Aorta (tissue), 5 donors: ENCODE measurements at regions not wholly inside any gene's neighbourhood (a gene's known extent, or its start where the extent isn't known, plus 50 kb on each side); places are given as distances from the start of the nearest gene placed in this dataset.

Source experiments
- ATAC-seq: fragments of 200-7000 bp; cut with Tn5 transposase; one replicate; pipeline ENCODE4 v1.9.1; 2022; ENCODE audit warnings: moderate library complexity; ENCODE audit not compliant: low FRiP score
- DNase-seq, 2 donors: peaks; one replicate each; pipeline ENCODE4 v3.0.0-alpha.2; 2020
- H3K27ac ChIP-seq, 2 donors: one replicate each; pipeline ENCODE4 v1.5.1; 2013; ENCODE audit warnings: low read length in 2 of 2, mild to moderate bottlenecking in 2 of 2, moderate library complexity in 2 of 2, control low read depth in 1 of 2, inconsistent platforms in 1 of 2, low read depth in 1 of 2
- H3K27me3 ChIP-seq, 2 donors: one replicate each; pipeline ENCODE4 v1.6.1; 2013; ENCODE audit warnings: control low read depth in 1 of 2, low read length in 1 of 2, mild to moderate bottlenecking in 1 of 2, moderate library complexity in 1 of 2; ENCODE audit not compliant: insufficient read depth in 2 of 2, control insufficient read depth in 1 of 2
- H3K36me3 ChIP-seq, 2 donors: one replicate each; pipeline ENCODE4 v1.6.1; 2013; ENCODE audit warnings: control low read depth in 1 of 2, low read length in 1 of 2, mild to moderate bottlenecking in 1 of 2; ENCODE audit not compliant: insufficient read depth in 2 of 2, control insufficient read depth in 1 of 2
- H3K4me1 ChIP-seq, 2 donors: one replicate each; pipeline ENCODE4 v1.6.1; 2013; ENCODE audit warnings: low read length in 2 of 2, control low read depth in 1 of 2, mild to moderate bottlenecking in 1 of 2, moderate library complexity in 1 of 2; ENCODE audit not compliant: insufficient read depth in 2 of 2, control insufficient read depth in 1 of 2
- H3K4me3 ChIP-seq, 2 donors: one replicate each; pipeline ENCODE4 v1.5.1; 2013; ENCODE audit warnings: low read length in 2 of 2, control low read depth in 1 of 2, mild to moderate bottlenecking in 1 of 2
- H3K9me3 ChIP-seq: one replicate; pipeline ENCODE4 v1.6.1; 2013; ENCODE audit warnings: mild to moderate bottlenecking, low read length; ENCODE audit not compliant: control insufficient read depth
- WGBS, 2 donors: extraction: QIAGEN DNeasy Blood & Tissue Kit; methylation state at CpG; one replicate each; pipeline ENCODE4 v1.1.7; 2013; 5-methylcytosine and 5-hydroxymethylcytosine counted together
- intact Hi-C, 2 donors: fragments of 100-400 bp; cut with DNase I; formaldehyde crosslinking; loops; one replicate each; pipeline versions ENCODE4 v1.14.2 to v1.15.0; 2022
- donor health status: healthy with polysubstance abuse.
- donor health status: Bipolar disorder and iron deficiency.
- donor health status: DM: no; HTN: no; CAD: no.
- donor health status: DM: no; HTN: no; CAD: no.
- donor health status: DM: yes; HTN: yes; CAD: no.

DNA sequence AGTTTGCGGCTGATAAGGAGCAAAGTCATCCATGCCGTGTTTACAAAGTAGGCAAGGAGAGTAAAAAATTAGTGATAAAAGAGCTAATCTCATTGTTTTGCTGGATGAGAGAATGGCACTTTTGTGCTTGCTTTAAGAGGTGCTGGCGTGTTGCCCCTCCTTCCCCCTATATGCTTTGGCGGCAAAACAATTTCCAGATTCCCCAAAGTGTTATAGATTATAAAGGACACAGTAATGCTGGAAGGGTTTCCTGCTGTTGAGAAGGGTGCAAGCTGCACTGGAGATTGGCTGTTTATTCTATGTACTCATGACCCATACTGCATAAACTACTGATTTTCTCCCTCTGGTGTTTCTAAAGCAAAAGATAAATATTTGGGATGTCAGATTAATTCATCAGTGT is 338.9 kb upstream of the MAP3K7 start:
- H3K4me1 ChIP-seq: no peaks in the 10 kb centered on the region
- intact Hi-C loops: no loop called here
- no peaks in the 10 kb centered on the region for H3K27me3 ChIP-seq
- no peaks in the 10 kb centered on the region for H3K36me3 ChIP-seq
- no peak overlapping the region for H3K27ac ChIP-seq
- DNase-seq: no peak
- WGBS, 2 donors: 33 to 43% methylated on average over 4 of the region's 4 CpGs
- no peak for ATAC-seq
- no peak overlapping the region for H3K4me3 ChIP-seq
- no peaks in the 10 kb centered on the region for H3K9me3 ChIP-seq

DNA sequence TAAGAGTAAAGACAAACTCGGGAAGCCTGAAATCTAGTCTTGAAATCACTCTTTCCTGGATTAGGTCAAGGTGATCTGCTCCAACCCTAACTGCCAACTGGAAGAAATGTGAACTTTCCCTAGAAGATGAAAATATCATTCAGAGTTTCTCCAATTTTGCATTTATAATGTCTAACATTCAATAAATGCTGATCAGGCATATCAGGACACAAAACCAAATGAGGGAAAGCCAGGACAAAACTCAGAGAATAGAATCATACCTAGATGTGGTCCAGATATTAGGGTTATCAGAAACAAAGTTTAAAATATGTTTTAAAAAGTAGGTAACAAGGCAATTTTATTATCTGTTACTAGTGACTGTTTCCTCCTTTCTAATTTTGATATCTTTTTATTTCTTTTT is 335.5 kb upstream of the MAP3K7 start:
- intact Hi-C loops: no loop called here
- WGBS, 2 donors: 85 to 89% methylated on average over 1 of the region's 1 CpG
- no peak for DNase-seq

DNA sequence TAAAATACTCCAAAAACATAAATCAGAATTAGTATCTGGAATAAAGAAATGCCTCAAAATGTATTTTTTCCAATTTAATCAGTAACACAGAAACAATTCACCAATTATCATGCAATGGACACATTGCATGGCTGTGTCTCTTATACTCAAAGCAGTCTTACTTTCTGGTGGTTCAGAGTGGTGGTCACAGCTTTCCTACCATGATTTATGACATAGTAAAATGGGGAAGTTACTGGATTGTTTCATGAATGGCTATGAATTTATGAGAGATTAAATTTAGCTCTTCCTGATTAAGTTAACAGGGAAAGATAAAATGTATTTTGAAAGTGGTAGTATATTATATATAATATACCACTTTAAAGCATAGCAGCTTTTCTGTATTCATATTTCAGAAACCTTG is 331.5 kb upstream of the MAP3K7 start:
- Histone ChIP-seq H3K4me3 (no peak overlapping the region), H3K27ac (no peak overlapping the region), H3K36me3 (no peaks in the 10 kb centered on the region), H3K4me1 (no peaks in the 10 kb centered on the region), H3K27me3 (no peaks in the 10 kb centered on the region), H3K9me3 (no peaks in the 10 kb centered on the region)
- intact Hi-C loops: no loop called here
- ATAC-seq (no peak), DNase-seq (no peak)

More for the DNA sequence above, 335.5 kb upstream of the MAP3K7 start:
- Histone ChIP-seq H3K4me3 (no peak overlapping the region), H3K36me3 (no peaks in the 10 kb centered on the region), H3K27me3 (no peaks in the 10 kb centered on the region), H3K4me1 (no peaks in the 10 kb centered on the region), H3K9me3 (no peaks in the 10 kb centered on the region), H3K27ac (no peak overlapping the region)
- no peak for ATAC-seq

DNA sequence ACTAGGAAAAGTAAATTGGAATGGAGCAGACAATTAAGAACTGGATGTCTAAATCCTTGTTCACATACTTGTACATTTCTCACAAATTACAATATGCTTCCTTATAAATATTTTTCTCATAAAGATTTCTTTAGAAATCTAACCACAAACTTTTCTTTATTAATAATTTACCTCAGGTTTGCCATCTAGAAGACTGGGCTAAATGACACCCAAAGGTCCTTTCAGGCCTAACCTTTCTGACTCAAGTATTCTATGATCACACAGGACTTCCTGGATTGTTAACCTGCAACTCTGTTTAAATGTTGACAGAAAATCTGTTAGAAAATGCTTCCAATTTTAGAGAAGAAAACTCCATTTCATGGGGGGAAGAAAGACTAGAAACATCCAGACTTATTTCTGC is 330.5 kb upstream of the MAP3K7 start:
- no peak for DNase-seq

DNA sequence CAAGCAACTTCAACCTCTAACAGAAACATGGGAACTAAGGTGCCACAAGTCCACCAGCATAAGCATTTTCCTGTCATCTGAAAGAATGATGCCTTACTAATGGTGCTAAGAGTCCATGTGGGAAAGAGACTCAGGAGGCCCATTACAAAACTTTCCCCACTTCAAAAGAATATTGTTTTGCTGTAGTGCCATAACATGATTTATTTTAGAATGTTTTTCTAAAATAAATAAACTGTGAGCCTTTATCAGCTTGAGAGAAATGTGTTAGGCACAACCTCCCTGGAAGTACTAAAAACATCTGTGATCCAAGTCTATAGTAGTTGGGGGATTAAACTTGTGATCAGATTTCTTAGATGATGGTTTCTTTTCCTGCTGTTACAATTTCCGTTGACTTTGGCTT is 330.1 kb upstream of the MAP3K7 start:
- Histone ChIP-seq H3K36me3 (no peaks in the 10 kb centered on the region), H3K27ac (no peak overlapping the region), H3K4me3 (no peak overlapping the region), H3K27me3 (no peaks in the 10 kb centered on the region), H3K4me1 (no peaks in the 10 kb centered on the region), H3K9me3 (no peaks in the 10 kb centered on the region)
- intact Hi-C loops: no loop called here
- no peak for DNase-seq
- 20 to 23% methylated on average over 1 of the region's 1 CpG for WGBS, 2 donors
- ATAC-seq: no peak

More for the DNA sequence above, 330.5 kb upstream of the MAP3K7 start:
- Histone ChIP-seq H3K4me1 (no peaks in the 10 kb centered on the region), H3K36me3 (no peaks in the 10 kb centered on the region), H3K27me3 (no peaks in the 10 kb centered on the region), H3K9me3 (no peaks in the 10 kb centered on the region), H3K4me3 (no peak overlapping the region), H3K27ac (no peak overlapping the region)
- intact Hi-C loops: no loop called here
- ATAC-seq: no peak

DNA sequence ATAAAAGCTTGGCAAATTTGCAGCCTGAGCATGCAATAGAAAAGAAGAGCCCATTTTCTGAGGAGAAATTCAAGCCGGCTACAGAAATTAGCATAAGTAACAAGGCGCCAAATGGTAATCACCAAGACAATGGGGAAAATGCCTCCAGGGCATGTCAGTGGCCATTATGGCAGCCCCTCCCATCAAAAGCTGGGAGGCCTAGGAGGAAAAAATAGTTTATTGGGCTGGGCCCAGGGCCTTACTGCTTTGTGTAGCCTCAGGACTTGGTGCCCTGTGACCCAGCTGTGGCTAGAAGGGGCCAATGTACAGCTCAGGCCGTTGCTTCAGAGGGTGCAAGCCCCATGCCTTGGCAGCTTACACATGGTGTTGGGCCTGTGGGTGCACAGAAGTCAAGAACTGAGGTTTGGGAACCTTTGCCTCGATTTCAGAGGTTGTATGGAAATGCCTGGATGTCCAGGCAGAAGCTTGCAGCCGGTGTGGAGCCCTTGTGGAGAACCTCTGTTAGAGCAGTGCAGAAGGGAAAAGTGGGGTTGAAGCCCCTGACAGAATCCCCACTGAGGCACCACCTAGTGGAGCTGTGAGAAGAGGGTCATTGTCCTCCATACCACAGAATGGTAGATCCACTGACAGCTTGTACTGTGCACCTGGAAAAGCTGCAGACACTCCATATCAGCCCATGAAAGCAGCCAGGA is 328.5 kb upstream of the MAP3K7 start:
- H3K36me3 ChIP-seq: no peaks in the 10 kb centered on the region
- H3K27ac ChIP-seq: no peak overlapping the region
- H3K27me3 ChIP-seq: no peaks in the 10 kb centered on the region
- 75 to 87% methylated on average over 5 of the region's 5 CpGs for WGBS, 2 donors
- H3K4me1 ChIP-seq: no peaks in the 10 kb centered on the region
- intact Hi-C loops: no loop called here
- H3K4me3 ChIP-seq: no peak overlapping the region
- DNase-seq (no peak), ATAC-seq (no peak)
- H3K9me3 ChIP-seq: no peaks in the 10 kb centered on the region

DNA sequence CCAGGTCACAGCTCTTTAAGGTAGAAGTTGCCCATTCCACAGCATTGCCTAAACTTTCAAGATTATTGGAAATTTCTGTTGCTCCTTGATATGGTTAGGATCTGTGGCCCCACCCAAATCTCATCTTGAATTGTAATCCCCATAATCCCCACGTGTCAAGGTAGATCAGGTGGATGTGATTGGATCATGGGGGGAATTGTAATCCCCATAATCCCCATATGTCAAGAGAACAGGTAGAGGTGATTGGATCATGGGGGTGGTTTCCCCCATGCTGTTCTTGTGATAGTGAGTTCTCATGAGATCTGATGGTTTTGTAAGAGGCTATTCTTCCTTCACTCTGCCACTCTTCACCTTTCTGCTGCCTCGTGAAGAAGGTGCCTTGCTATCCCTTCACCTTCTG is 327.4 kb upstream of the MAP3K7 start:
- H3K4me1 ChIP-seq: no peaks in the 10 kb centered on the region
- H3K27me3 ChIP-seq: no peaks in the 10 kb centered on the region
- H3K9me3 ChIP-seq: no peaks in the 10 kb centered on the region
- H3K36me3 ChIP-seq: no peaks in the 10 kb centered on the region
- no peak for ATAC-seq
- intact Hi-C loops: no loop called here
- WGBS, 2 donors: 83 to 92% methylated on average over 2 of the region's 2 CpGs
- no peak overlapping the region for H3K4me3 ChIP-seq
- no peak overlapping the region for H3K27ac ChIP-seq
- no peak for DNase-seq

DNA sequence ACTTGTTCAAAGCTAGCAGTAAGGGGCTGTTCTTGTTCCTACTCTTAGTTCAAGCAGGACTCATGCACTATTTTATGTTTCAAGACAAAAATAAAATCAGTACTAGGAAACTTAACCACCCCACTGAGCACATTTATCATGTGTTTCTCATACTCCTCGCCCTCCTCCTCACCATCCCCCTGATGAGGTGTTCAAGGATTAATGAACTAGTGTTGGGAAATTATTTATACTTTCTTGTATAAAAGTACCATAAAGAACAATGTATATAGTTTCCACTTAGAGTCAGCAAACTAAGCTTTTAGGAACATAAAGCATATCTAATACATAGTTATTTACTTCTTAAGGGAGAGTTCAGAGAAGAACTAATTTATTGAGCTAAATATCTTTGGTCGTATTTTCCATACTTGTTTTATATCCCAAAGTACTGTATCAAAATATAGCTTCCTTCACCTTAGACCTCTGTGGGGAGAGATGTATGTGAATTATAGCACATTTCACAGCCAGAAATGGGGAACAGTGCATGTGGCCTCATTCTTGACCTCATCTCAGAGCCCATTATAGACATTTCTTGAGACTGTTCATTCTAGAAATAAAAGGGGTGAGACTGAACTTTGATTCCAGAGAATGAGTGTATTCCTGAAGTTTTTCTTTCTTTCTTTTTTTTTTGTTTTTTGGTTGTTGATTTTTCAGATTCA is 326.5 kb upstream of the MAP3K7 start:
- H3K9me3 ChIP-seq: no peaks in the 10 kb centered on the region
- no peaks in the 10 kb centered on the region for H3K27me3 ChIP-seq
- no peak overlapping the region for H3K27ac ChIP-seq
- ATAC-seq (no peak), DNase-seq (no peak)
- no peak overlapping the region for H3K4me3 ChIP-seq
- 44 to 54% methylated on average over 2 of the region's 2 CpGs for WGBS, 2 donors
- no peaks in the 10 kb centered on the region for H3K4me1 ChIP-seq
- intact Hi-C loops: no loop called here
- H3K36me3 ChIP-seq: no peaks in the 10 kb centered on the region

DNA sequence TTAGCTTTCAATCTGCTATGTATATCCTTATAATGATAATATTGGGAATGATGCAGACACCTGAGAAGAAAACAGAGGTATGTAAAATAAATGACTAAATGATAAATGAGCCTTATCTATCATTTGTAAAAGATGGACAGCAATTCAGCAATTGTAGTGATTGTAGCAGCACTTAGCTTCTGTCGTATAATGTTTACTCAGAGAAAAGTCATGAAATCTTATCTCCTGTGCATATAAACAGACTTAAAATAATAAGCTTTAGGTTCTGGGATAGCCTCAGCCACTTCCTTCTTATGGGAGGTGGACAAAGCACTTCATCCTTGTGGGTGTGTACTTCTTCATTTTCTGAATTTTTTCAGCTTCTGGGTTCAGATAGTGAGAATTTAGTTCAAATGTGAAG is 324.8 kb upstream of the MAP3K7 start:
- no peak for ATAC-seq
- WGBS, 2 donors: 21 to 43% methylated on average over 1 of the region's 1 CpG
- intact Hi-C loops: no loop called here
- H3K27ac ChIP-seq: no peak overlapping the region
- DNase-seq: no peak
- no peaks in the 10 kb centered on the region for H3K9me3 ChIP-seq
- no peaks in the 10 kb centered on the region for H3K36me3 ChIP-seq
- no peak overlapping the region for H3K4me3 ChIP-seq
- H3K4me1 ChIP-seq: no peaks in the 10 kb centered on the region
- no peaks in the 10 kb centered on the region for H3K27me3 ChIP-seq
